ENCODE measurements at regions not wholly inside any gene's neighbourhood (a gene's known extent, or its start where the extent isn't known, plus 50 kb on each side); places are given as distances from the start of the nearest gene placed in this dataset.

- Mint-ChIP-seq H3K27me3 (peaks cover 2% of the 10 kb centered on the region), H3K4me1 (no peaks in the 10 kb centered on the region), H3K4me3 (no peak overlapping the region), H3K27ac (no peak overlapping the region), H3K36me3 (ENCODE audit: low read depth) (no peaks in the 10 kb centered on the region), H3K9me3 (no peaks in the 10 kb centered on the region)
- ChIA-PET CTCF (no interaction called here), POLR2A (no interaction called here)
- no peak for ATAC-seq (ENCODE audit: low read depth)
- DNase-seq, result no peak
- intact Hi-C loops (cut with micrococcal nuclease), result no loop called here
- TF ChIP-seq, protein P1, sequence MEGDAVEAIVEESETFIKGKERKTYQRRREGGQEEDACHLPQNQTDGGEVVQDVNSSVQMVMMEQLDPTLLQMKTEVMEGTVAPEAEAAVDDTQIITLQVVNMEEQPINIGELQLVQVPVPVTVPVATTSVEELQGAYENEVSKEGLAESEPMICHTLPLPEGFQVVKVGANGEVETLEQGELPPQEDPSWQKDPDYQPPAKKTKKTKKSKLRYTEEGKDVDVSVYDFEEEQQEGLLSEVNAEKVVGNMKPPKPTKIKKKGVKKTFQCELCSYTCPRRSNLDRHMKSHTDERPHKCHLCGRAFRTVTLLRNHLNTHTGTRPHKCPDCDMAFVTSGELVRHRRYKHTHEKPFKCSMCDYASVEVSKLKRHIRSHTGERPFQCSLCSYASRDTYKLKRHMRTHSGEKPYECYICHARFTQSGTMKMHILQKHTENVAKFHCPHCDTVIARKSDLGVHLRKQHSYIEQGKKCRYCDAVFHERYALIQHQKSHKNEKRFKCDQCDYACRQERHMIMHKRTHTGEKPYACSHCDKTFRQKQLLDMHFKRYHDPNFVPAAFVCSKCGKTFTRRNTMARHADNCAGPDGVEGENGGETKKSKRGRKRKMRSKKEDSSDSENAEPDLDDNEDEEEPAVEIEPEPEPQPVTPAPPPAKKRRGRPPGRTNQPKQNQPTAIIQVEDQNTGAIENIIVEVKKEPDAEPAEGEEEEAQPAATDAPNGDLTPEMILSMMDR (IDR thresholded peaks at IDR 0.05), result no peak
Observed at GRCh38 chr16:13568803-13569202, 351.2 kb upstream of the ERCC4 start.

DNA sequence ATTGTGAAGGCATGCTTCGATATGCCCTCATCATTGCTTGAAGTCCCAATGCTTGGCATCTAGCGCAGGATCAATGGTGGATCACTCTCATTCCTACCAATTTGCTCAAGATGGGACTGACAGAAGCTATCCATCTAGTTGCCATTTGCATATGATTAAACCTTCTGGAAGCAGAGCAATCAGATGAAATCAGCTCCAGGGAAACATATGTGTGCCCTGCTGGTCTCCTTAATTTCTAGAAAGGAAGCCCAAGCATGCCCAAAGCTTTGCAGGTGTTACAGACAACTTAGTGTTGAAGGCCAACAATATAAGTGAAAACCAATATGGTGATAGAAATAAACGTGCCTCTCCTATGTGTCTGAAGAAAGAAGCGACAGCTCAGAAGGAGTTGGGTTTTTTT is 350.0 kb upstream of the ERCC4 start:
- H3K4me1 Mint-ChIP-seq, result no peaks in the 10 kb centered on the region
- no peak overlapping the region for H3K27ac Mint-ChIP-seq
- peaks cover 2% of the 10 kb centered on the region for H3K27me3 Mint-ChIP-seq
- TF ChIP-seq, protein P1 (IDR thresholded peaks at IDR 0.05), result no peak
- H3K4me3 Mint-ChIP-seq, result no peak overlapping the region
- POLR2A ChIA-PET, result no interaction called here
- CTCF ChIA-PET, result no interaction called here
- H3K9me3 Mint-ChIP-seq, result no peaks in the 10 kb centered on the region
- no peak for DNase-seq
- no peak for ATAC-seq (ENCODE audit: low read depth)
- intact Hi-C loops (cut with micrococcal nuclease), result no loop called here
- H3K36me3 Mint-ChIP-seq (ENCODE audit: low read depth), result no peaks in the 10 kb centered on the region

DNA sequence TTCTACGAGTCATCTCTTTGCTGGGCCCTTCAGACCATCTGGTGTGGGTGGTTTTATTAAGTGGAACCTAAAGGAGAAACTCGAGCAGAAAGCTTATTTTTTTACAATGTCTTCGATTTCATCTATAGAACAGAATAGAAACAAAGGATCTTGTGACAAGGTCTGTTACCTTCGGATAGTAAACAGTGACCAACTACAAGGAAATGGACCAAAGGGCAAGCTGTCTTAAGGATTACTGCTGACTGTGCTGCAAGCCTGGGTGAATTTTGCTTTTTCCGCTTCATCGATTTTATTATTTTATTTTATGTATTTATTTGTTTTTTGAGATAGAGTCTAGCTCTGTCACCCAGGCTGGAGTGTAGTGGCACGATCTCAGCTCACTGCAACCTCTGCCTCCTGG is 348.9 kb upstream of the ERCC4 start:
- Mint-ChIP-seq H3K27ac (no peak overlapping the region), H3K36me3 (ENCODE audit: low read depth) (no peaks in the 10 kb centered on the region), H3K4me3 (no peak overlapping the region), H3K4me1 (no peaks in the 10 kb centered on the region), H3K27me3 (peaks cover 2% of the 10 kb centered on the region), H3K9me3 (no peaks in the 10 kb centered on the region)
- ATAC-seq (ENCODE audit: low read depth) (no peak), DNase-seq (no peak)
- ChIA-PET CTCF (no interaction called here), POLR2A (no interaction called here)
- intact Hi-C loops (cut with micrococcal nuclease), result no loop called here
- TF ChIP-seq, protein P1 (IDR thresholded peaks at IDR 0.05), result no peak

- POLR2A ChIA-PET, result no interaction called here
- intact Hi-C loops (cut with micrococcal nuclease), result no loop called here
- TF ChIP-seq, protein P1 (IDR thresholded peaks at IDR 0.05), result no peak
- Mint-ChIP-seq H3K27me3 (peaks cover 2% of the 10 kb centered on the region), H3K4me1 (no peaks in the 10 kb centered on the region), H3K9me3 (no peaks in the 10 kb centered on the region), H3K27ac (no peak overlapping the region), H3K4me3 (no peak overlapping the region), H3K36me3 (ENCODE audit: low read depth) (no peaks in the 10 kb centered on the region)
- CTCF ChIA-PET, result no interaction called here
- ATAC-seq (ENCODE audit: low read depth) (no peak), DNase-seq (no peak)
Observed at GRCh38 chr16:13573903-13574302, 346.1 kb upstream of the ERCC4 start.

GRCh38 chr16:13586051-13586450 is 333.9 kb upstream of the ERCC4 start:
- Mint-ChIP-seq H3K27ac (no peak overlapping the region), H3K4me1 (no peaks in the 10 kb centered on the region), H3K9me3 (no peaks in the 10 kb centered on the region), H3K4me3 (no peak overlapping the region), H3K36me3 (ENCODE audit: low read depth) (no peaks in the 10 kb centered on the region), H3K27me3 (no peaks in the 10 kb centered on the region)
- intact Hi-C loops (cut with micrococcal nuclease), result no loop called here
- ChIA-PET POLR2A (no interaction called here), CTCF (no interaction called here)
- no peak for DNase-seq
- ATAC-seq (ENCODE audit: low read depth), result no peak
- TF ChIP-seq, protein P1 (IDR thresholded peaks at IDR 0.05), result no peak

Measured in activated B cell treated with CpG ODN at 0.5 μM for 24 hours (primary cell).